ENCODE measurements at regions not wholly inside any gene's neighbourhood (a gene's known extent, or its start where the extent isn't known, plus 50 kb on each side); places are given as distances from the start of the nearest gene placed in this dataset.
"Not testable (repeated sequence)": the region's sequence is repeated elsewhere in the genome, so short reads cannot be mapped to it uniquely, and the experiment has no call there.

DNA sequence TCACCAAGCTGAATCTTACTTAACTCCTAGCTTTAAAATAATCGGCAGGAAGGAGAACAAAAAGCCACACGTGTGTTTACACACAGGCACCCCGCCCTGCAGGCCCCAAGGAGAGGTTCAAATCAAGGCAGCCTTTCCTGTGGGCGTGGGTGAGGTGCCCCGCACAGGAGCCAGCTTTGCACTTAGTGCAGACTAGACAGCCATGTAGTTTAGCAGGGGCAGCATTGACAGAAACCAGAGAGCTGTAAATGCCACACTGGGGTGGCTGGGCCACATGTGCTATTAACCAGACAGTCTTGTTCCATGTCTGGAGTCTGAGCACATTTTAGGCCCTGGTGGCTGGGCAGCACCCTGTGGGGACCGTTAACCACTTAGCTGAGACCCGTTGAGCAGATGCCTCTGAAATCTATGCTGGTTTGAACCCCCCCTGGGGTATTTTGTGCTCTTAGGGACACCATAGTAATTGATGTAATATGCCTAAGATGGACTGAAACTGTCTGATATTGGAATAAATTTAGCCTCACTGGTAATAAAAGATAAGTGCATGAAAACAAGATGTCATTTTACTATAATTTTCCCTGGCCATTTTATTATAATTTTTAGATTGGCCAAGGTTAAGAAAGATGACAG, 106.4 kb upstream of the KCNG1 start:
- FAIRE-seq (no peak), DNase-seq (ENCODE audit: insufficient read length, low spot score) (no peak)
- TF ChIP-seq POLR2A (IDR thresholded peaks at IDR 0.05; ENCODE audit: low read depth, low read length), result no peak

DNA sequence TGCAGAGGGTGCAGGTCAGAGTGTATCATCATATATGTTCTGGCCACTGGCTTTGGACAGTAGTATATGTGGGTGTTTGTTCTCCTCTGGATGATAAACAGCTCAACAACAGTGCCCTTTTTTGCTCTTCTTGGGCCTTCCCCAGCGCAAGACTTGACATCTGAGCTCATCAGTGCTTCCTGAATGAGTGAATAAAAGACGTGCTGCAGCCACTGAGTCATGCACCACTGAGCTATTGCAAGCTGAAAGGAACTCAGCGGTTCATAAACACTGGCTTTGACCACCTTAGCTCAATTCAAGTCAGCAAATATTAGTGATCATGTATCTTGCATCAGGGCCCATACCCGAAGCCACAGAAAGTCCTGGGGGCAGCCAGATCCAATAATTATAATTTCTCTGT, 105.3 kb upstream of the KCNG1 start:
- DNase-seq (ENCODE audit: insufficient read length, low spot score) (peak; percentile 48), FAIRE-seq (peak; percentile 23)
- no peak for TF ChIP-seq POLR2A (IDR thresholded peaks at IDR 0.05; ENCODE audit: low read depth, low read length)

DNA sequence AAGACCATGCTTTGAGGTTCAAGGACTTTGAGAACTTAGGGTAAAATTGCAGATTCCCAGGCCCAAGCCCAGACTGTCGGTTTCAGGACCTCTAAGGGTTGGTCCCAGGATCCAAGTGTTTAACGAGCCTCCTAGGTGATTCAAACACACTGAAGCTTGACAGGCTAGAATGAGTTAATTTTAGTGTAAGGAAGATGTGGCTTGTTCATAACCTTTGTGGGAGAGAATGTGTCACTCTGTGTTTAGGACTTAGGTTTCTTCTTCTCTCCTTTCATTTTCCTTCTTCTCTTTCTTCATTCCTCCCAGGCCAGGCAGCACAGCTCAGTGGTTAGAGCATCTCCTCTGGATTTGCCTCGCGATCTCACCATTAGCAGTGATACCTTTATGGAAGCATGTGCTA, 104.8 kb upstream of the KCNG1 start:
- DNase-seq (ENCODE audit: insufficient read length, low spot score) (no peak), FAIRE-seq (no peak)
- no peak for TF ChIP-seq POLR2A (IDR thresholded peaks at IDR 0.05; ENCODE audit: low read depth, low read length)

- FAIRE-seq (no peak), DNase-seq (ENCODE audit: insufficient read length, low spot score) (no peak)
- no peak for TF ChIP-seq POLR2A (IDR thresholded peaks at IDR 0.05; ENCODE audit: low read depth, low read length)
These were observed 103.4 kb upstream of the KCNG1 start for GRCh38 chr20:51126337-51126736.

GRCh38 chr20:51125780-51126179, 102.9 kb upstream of the KCNG1 start:
- TF ChIP-seq POLR2A (IDR thresholded peaks at IDR 0.05; ENCODE audit: low read depth, low read length), result no peak
- FAIRE-seq, result no peak
- DNase-seq (ENCODE audit: insufficient read length, low spot score), result no peak

- no peak for TF ChIP-seq POLR2A (IDR thresholded peaks at IDR 0.05; ENCODE audit: low read depth, low read length)
- FAIRE-seq (no peak), DNase-seq (ENCODE audit: insufficient read length, low spot score) (no peak)
These were observed 102.2 kb upstream of the KCNG1 start for GRCh38 chr20:51125105-51125504.

DNA sequence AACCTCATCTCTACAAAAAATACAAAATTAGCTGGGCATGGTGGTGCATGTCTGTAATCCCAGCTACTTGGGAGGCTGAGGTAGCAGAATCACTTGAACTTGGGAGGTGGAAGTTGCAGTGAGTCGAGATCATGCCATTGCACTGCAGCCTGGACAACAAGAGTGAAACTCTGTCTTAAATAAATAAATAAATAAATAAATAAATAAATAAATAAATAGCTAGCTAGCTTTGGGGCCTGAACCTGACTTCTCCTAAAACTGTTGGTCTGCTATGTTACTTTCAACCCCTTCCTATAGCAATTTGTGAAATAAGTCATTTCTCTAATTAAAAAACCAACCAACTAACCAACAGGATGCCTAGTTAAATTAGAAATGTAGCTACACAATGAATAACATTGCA, 101.0 kb upstream of the KCNG1 start:
- DNase-seq (ENCODE audit: insufficient read length, low spot score); FAIRE-seq: not testable (repeated sequence)

- DNase-seq (ENCODE audit: insufficient read length, low spot score) (no peak), FAIRE-seq (no peak)
- TF ChIP-seq POLR2A (IDR thresholded peaks at IDR 0.05; ENCODE audit: low read depth, low read length), result no peak
These were observed 100.2 kb upstream of the KCNG1 start for GRCh38 chr20:51122931-51123658.

DNA sequence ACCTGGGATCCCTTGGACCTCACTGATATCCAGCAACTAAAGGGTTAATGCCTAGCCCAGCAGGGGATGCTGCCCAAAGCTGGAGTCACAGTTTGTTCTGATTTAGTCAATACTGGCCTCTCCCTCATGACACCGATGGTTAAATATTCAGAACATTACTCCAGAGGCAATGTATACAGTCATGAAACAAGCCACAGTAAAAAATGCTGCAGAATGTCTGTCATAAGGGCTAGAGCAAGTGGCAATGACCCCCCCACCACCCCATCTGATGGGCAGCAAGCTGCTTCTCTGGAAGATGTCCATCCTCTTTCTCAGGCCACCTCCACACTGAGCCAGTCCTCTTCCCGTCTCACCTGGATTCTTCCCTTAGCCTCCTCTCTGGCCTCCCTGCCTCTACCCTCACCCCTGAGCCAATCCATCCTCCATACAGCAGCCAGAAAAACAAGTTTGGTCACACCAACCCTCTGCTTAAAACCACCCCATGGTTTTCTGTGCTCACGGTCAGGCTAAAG, 99.0 kb upstream of the KCNG1 start:
- TF ChIP-seq POLR2A (IDR thresholded peaks at IDR 0.05; ENCODE audit: low read depth, low read length), result no peak
- peak; percentile 70 for DNase-seq (ENCODE audit: insufficient read length, low spot score)
- no peak for FAIRE-seq

- DNase-seq (ENCODE audit: insufficient read length, low spot score) (no peak), FAIRE-seq (no peak)
- no peak for TF ChIP-seq POLR2A (IDR thresholded peaks at IDR 0.05; ENCODE audit: low read depth, low read length)
These were observed 98.4 kb upstream of the KCNG1 start for GRCh38 chr20:51121272-51121671.

- DNase-seq (ENCODE audit: insufficient read length, low spot score) (no peak), FAIRE-seq (no peak)
- no peak for TF ChIP-seq POLR2A (IDR thresholded peaks at IDR 0.05; ENCODE audit: low read depth, low read length)
These were observed 98.0 kb upstream of the KCNG1 start for GRCh38 chr20:51120868-51121267.

DNA sequence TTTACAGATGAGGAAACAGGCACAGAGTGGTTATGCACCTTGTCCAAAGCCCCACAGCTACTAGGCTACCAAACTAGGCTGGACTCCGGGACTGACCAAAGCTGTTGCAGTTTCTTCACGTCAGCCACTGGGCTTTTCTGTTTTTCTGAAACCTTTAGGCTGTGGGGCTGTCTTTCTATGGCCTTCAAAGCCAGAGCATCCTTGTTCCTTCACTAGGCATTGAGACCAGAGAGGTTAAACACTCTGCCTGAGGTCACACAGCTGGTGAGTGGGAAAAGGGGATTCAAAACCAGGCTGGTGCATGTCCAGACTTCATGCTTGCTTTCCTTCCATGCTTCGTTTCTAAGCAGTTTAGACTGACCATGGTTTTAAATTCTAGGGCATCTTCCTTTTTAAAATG, 97.5 kb upstream of the KCNG1 start:
- TF ChIP-seq POLR2A (IDR thresholded peaks at IDR 0.05; ENCODE audit: low read depth, low read length), result no peak
- DNase-seq (ENCODE audit: insufficient read length, low spot score), result no peak
- no peak for FAIRE-seq

DNA sequence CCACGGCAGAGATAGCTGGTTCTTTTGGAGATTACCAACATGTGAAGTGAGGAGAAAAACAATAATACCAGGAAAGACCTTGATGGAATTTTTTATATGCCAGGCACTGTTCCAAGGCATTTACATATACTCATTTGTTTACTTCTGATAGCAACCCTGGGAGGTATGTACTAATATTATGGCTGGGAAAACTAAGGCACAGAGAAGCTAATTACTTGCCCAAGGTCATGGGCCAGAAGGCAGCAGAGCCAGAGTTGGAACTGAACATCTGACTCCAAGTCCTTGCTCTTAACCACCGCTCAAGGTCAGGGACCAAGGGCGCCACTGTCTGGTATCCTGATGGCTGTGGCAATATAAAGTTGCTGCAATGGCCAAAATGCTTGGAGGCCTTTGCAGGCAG, 97.0 kb upstream of the KCNG1 start:
- FAIRE-seq, result no peak
- no peak for DNase-seq (ENCODE audit: insufficient read length, low spot score)
- TF ChIP-seq POLR2A (IDR thresholded peaks at IDR 0.05; ENCODE audit: low read depth, low read length), result no peak

DNA sequence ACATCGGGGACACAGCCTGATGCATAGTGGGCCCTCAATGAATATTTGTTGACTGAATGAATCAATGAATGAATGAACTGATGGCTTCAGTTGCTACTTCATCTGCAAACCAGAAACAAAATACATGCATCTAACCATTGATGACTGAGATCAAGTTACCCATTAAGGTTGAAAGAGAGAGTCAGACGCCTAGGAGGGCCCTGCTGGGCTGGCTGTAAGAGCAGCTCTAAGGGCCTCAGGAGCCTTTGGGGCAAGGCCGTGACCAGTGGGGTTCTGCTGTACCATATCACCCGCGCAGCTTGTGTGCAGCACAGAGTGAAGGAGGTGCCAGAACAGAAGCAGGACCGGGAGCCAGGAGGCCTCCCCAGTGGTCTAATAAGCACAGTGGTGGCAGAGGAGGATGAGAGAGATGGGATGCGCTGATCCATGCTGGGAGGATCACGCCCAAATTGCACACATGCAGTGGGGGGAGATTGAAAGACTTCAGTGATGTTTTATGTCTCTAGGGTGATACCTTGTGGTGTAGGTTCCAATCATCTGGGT, 96.1 kb upstream of the KCNG1 start:
- no peak for DNase-seq (ENCODE audit: insufficient read length, low spot score)
- TF ChIP-seq POLR2A (IDR thresholded peaks at IDR 0.05; ENCODE audit: low read depth, low read length), result no peak
- FAIRE-seq, result no peak

DNA sequence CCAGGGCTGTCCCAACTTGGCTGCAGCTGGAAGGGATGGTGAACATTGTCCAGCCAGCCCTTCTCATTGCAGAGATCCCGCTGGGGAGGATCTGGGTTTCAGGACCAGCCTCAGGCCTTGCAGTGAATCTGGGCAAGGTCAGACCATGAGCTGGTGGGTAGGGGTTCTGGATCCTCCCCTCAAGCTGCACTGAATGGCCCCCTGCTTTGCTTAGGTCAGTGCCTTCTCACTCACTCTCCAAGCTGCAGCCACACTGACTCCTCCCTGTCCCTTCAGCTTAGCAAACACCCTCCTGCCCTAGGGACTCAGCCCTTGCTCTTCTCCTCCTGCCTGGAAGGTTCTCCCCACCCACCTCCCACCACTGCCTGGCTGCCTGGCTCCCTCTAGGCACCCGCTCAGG, 95.3 kb upstream of the KCNG1 start:
- DNase-seq (ENCODE audit: insufficient read length, low spot score) (no peak), FAIRE-seq (no peak)
- no peak for TF ChIP-seq POLR2A (IDR thresholded peaks at IDR 0.05; ENCODE audit: low read depth, low read length)
